ENCODE measurements at regions not wholly inside any gene's neighbourhood (a gene's known extent, or its start where the extent isn't known, plus 50 kb on each side); places are given as distances from the start of the nearest gene placed in this dataset.

GRCh38 chr15:31925541-31925940, 104.8 kb upstream of the CHRNA7 start:
- TF ChIP-seq CTCF (IDR thresholded peaks at IDR 0.05; ENCODE audit: poor library complexity) (no peak), EZH2 (IDR thresholded peaks at IDR 0.05; ENCODE audit: borderline replicate concordance) (no peak)

Measured in hepatocyte (in vitro differentiated cells).